CD4-positive, alpha-beta memory T cell (primary cell): ENCODE measurements at regions not wholly inside any gene's neighbourhood (a gene's known extent, or its start where the extent isn't known, plus 50 kb on each side); places are given as distances from the start of the nearest gene placed in this dataset.

Experiments
- CTCF ChIA-PET: fragments of 350-600 bp; sonication (Branson Sonifier 250); formaldehyde crosslinking; loops from one replicate; lab custom pipeline; 2021; ENCODE audit warnings: inconsistent platforms; ENCODE audit not compliant: partially characterized antibody; lab: Charles Lee
- POLR2A ChIA-PET: fragments of 350-600 bp; sonication (Branson Sonifier 250); formaldehyde crosslinking; loops from one replicate; lab custom pipeline; 2021; ENCODE audit not compliant: partially characterized antibody; lab: Charles Lee
- DNase-seq, 5 donors: peaks; one replicate each; pipeline versions ENCODE4 v3.0.0 to v3.0.0-alpha.2; 2020 to 2022; ENCODE audit warnings: mixed read lengths in 1 of 5
- H3K27ac ChIP-seq: one replicate; pipeline ENCODE4 v1.7.0; 2013; ENCODE audit warnings: low read depth, low read length
- H3K27me3 ChIP-seq: 2 replicates; pipeline ENCODE4 v1.7.0; 2013; ENCODE audit warnings: mild to moderate bottlenecking, low read length, moderate library complexity; ENCODE audit not compliant: insufficient read depth
- H3K36me3 ChIP-seq: 2 replicates; pipeline ENCODE4 v1.7.0; 2013; ENCODE audit warnings: mild to moderate bottlenecking, low read length, moderate library complexity; ENCODE audit not compliant: insufficient read depth
- H3K4me1 ChIP-seq: 2 replicates; pipeline ENCODE4 v1.7.0; 2013; ENCODE audit warnings: mild to moderate bottlenecking, low read length, moderate library complexity; ENCODE audit not compliant: insufficient read depth
- H3K4me3 ChIP-seq, 2 donors: one replicate each; pipeline ENCODE4 v1.7.0; 2013; ENCODE audit warnings: low read length in 2 of 2, mild to moderate bottlenecking in 1 of 2
- H3K9me3 ChIP-seq, 2 donors: one replicate each; pipeline ENCODE4 v1.7.0; 2013; ENCODE audit warnings: low read length in 2 of 2, control low read depth in 1 of 2; ENCODE audit not compliant: control insufficient read depth in 1 of 2
- H3K27ac Mint-ChIP-seq, 7 donors: one replicate each; pipeline ENCODE4 v1.8.0; 2020 to 2021; ENCODE audit warnings: mixed read lengths in 7 of 7, mild to moderate bottlenecking in 6 of 7, inconsistent platforms in 3 of 7, moderate library complexity in 3 of 7
- H3K27me3 Mint-ChIP-seq, 2 donors: one replicate each; pipeline ENCODE4 v1.8.0; 2020 to 2021; ENCODE audit warnings: mixed read lengths in 2 of 2
- H3K36me3 Mint-ChIP-seq, 2 donors: one replicate each; pipeline ENCODE4 v1.8.0; 2020 to 2021; ENCODE audit warnings: mixed read lengths in 2 of 2, inconsistent platforms in 1 of 2, mild to moderate bottlenecking in 1 of 2
- H3K4me1 Mint-ChIP-seq, 4 donors: one replicate each; pipeline ENCODE4 v1.8.0; 2020 to 2021; ENCODE audit warnings: mixed read lengths in 4 of 4, mild to moderate bottlenecking in 1 of 4
- H3K4me3 Mint-ChIP-seq, 8 donors: one replicate each; pipeline ENCODE4 v1.8.0; 2020 to 2021; ENCODE audit warnings: mixed read lengths in 8 of 8, mild to moderate bottlenecking in 7 of 8, moderate library complexity in 6 of 8, inconsistent platforms in 3 of 8
- H3K9me3 Mint-ChIP-seq, 8 donors: one replicate each; pipeline ENCODE4 v1.8.0; 2020 to 2021; ENCODE audit warnings: mixed read lengths in 8 of 8, mild to moderate bottlenecking in 5 of 8, inconsistent platforms in 3 of 8, moderate library complexity in 1 of 8
- intact Hi-C: fragments of 100-400 bp; cut with micrococcal nuclease; formaldehyde crosslinking; loops from one replicate; pipeline ENCODE4 v1.15.1; 2023

DNA sequence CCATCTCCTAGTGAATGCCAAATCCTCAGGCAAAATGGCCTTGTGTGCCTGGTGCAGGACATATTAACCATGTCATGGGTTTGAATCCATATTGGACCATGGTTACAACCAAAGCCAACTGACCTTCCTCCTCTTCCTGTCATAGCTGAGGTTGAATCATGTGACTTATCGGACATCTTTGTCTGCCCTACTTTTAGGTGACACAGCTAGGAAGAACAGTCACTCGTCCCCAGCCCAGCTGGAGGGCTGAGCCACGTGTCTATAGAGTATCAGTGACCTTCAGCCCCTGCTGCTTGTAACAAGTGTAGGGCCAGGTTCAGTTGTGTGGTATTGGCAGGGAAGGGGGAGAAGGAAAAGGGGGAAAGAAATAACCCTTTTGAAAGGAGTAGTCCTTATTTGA, 225.2 kb downstream of the KTN1 start:
- ChIA-PET CTCF (interaction anchor here (0.8 to 1.7 kb wide), 4 partner anchors 10 to 28 kb away, joined by 3 to 4 read pairs (median 4); no protein-coding TSS in a partner anchor), POLR2A (no interaction called here)
- Mint-ChIP-seq H3K27ac (peak overlapping the region; percentile 12 to 91 (median 83)), H3K4me1 (peaks cover 28 to 62% (median 52%) of the 10 kb centered on the region in 4 donors), H3K27me3 (no peaks in the 10 kb centered on the region), H3K4me3 (peak overlapping the region in 1 of 8 donors; percentile 11), H3K9me3 (peaks cover 0 to 7% (median 4%) of the 10 kb centered on the region in 8 donors), H3K36me3 (no peaks in the 10 kb centered on the region)
- Histone ChIP-seq H3K36me3 (no peaks in the 10 kb centered on the region), H3K4me1 (peaks cover 54% of the 10 kb centered on the region), H3K27ac (no peak overlapping the region), H3K4me3 (no peak overlapping the region), H3K9me3 (no peaks in the 10 kb centered on the region), H3K27me3 (no peaks in the 10 kb centered on the region)
- no peak for DNase-seq
- intact Hi-C loops = no loop called here

DNA sequence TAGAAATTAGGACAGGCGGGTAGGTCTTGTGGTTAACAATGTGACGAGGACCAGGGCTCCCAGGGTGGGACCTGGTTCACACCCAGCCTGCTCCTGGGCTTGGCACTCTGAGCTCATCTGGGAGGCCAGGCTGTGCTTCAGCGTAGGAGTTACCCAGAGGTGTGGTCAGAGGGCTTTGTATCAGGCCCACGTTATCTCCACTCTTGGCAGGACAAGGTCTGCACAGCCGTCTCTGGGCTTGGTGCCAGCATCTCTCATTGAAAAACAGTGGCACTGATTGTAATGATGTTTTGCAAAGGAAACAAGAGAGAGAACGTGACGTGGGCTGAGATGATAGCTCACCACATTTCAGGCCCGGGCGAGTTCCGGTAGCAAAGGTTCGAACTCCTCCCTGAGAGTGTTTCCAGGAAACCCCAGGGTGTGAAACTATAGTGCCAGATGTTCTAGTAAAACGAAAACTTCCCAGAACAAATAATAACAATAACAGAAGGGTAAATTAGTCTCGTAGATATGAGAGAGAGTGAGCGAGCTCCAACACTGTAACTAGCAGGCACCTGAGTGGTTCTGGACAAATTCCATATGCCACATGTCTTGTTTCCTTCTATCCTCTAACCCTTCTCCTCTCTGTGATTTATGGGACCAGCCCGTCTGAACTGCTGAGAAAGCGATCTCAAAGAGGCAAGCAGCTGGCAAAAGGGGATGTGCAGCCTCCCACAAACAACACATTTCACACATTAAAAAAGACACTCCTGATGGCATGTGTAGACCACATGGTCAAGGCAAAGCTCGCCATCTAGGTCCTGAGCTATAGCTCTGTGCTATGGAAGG, 227.3 kb downstream of the KTN1 start:
- peaks cover 2 to 9% (median 6%) of the 10 kb centered on the region in 8 donors for H3K9me3 Mint-ChIP-seq
- Histone ChIP-seq H3K27ac (peak overlapping the region; percentile 56), H3K4me1 (peaks cover 54% of the 10 kb centered on the region), H3K9me3 (no peaks in the 10 kb centered on the region), H3K4me3 (peak overlapping the region in 1 of 2 donors; percentile 14), H3K27me3 (no peaks in the 10 kb centered on the region), H3K36me3 (no peaks in the 10 kb centered on the region)
- H3K36me3 Mint-ChIP-seq = no peaks in the 10 kb centered on the region
- H3K4me3 Mint-ChIP-seq = peak overlapping the region in 7 of 8 donors; percentile 23 to 79 (median 65)
- intact Hi-C loops = no loop called here
- H3K27me3 Mint-ChIP-seq = peaks cover 0 to 3% of the 10 kb centered on the region in 2 donors
- peak overlapping the region; percentile 83 to 98 (median 95) for H3K27ac Mint-ChIP-seq
- ChIA-PET CTCF (interaction anchor here (0.8 to 1.2 kb wide), 2 partner anchors 75 to 683 kb away, joined by 3 read pairs; no protein-coding TSS in a partner anchor), POLR2A (interaction anchor here (0.9 to 1.2 kb wide), 3 partner anchors 9 to 773 kb away, joined by 3 to 5 read pairs (median 3); partner anchors contain the start of gene TMEM260)
- DNase-seq = peak; percentile 85 to 92 (median 88)
- H3K4me1 Mint-ChIP-seq = peaks cover 28 to 66% (median 53%) of the 10 kb centered on the region in 4 donors

DNA sequence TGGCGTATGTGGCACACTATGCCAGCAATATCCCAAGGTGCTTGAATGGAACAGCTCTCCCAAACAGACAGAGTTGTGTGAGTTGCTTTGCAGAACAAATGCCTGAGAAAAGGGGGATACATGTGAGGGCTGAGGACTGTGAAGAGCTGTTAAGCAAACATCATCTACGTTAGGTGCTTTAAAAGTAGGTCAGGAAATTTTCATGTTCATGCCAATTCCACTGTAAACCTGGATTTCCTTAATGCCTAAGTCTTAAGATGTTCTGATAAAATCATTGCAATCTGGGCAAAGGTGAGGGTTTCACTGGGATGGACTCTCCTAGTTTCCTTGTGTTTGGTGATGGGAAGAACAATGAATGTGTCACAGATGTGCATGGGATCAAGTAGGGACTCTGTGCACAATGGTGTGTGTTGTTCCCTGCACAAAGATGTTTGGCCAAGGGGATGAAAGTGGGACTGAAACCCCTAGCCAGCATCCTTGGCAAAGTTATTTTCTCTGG, 227.9 kb downstream of the KTN1 start:
- Mint-ChIP-seq H3K4me1 (peaks cover 27 to 64% (median 53%) of the 10 kb centered on the region in 4 donors), H3K4me3 (peak overlapping the region in 7 of 8 donors; percentile 23 to 79 (median 65)), H3K9me3 (peaks cover 2 to 9% (median 6%) of the 10 kb centered on the region in 8 donors), H3K27ac (peak overlapping the region; percentile 83 to 98 (median 95)), H3K36me3 (peaks cover 0 to 2% of the 10 kb centered on the region in 2 donors), H3K27me3 (peaks cover 0 to 3% of the 10 kb centered on the region in 2 donors)
- Histone ChIP-seq H3K9me3 (no peaks in the 10 kb centered on the region), H3K27me3 (no peaks in the 10 kb centered on the region), H3K4me3 (peak overlapping the region in 1 of 2 donors; percentile 14), H3K4me1 (peaks cover 54% of the 10 kb centered on the region), H3K36me3 (no peaks in the 10 kb centered on the region), H3K27ac (peak overlapping the region; percentile 56)
- POLR2A ChIA-PET = interaction anchor here (1.2 kb wide), 1 partner anchor 310 kb away, joined by 3 read pairs; no protein-coding TSS in a partner anchor
- intact Hi-C loops = no loop called here
- no peak for DNase-seq
- CTCF ChIA-PET = interaction anchor here (0.8 to 1.2 kb wide), 2 partner anchors 76 to 682 kb away, joined by 3 read pairs; no protein-coding TSS in a partner anchor

DNA sequence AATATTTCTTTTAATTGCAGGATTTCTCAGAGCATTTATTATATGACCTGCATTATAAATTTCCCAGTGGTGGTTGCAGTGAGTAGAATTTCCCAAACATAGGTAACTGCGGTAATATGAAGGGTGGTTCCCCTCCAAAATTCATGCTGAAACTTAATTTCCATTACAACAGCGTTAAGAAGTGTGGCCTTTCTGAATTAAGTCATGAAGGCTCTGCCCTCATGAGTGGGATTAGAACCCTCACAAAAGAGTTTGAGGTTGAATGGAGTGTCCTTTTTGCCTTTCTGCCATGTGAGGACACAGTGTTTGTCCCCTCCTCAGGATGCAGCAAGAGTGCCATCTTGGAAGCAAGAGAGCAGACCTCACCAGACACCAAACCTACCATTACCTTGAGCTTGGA, 233.6 kb downstream of the KTN1 start:
- ChIA-PET POLR2A (no interaction called here), CTCF (no interaction called here)
- Mint-ChIP-seq H3K9me3 (peaks cover 0 to 9% (median 4%) of the 10 kb centered on the region in 8 donors), H3K4me3 (no peak overlapping the region), H3K27ac (peak overlapping the region in 1 of 7 donors; percentile 18), H3K4me1 (peaks cover 0 to 10% (median 5%) of the 10 kb centered on the region in 4 donors), H3K27me3 (peaks cover 0 to 3% of the 10 kb centered on the region in 2 donors), H3K36me3 (peaks cover 0 to 2% of the 10 kb centered on the region in 2 donors)
- peak in 1 of 5 donors; percentile 2 for DNase-seq
- Histone ChIP-seq H3K4me1 (no peaks in the 10 kb centered on the region), H3K27me3 (no peaks in the 10 kb centered on the region), H3K4me3 (no peak overlapping the region), H3K9me3 (no peaks in the 10 kb centered on the region), H3K27ac (no peak overlapping the region), H3K36me3 (no peaks in the 10 kb centered on the region)
- intact Hi-C loops = no loop called here

DNA sequence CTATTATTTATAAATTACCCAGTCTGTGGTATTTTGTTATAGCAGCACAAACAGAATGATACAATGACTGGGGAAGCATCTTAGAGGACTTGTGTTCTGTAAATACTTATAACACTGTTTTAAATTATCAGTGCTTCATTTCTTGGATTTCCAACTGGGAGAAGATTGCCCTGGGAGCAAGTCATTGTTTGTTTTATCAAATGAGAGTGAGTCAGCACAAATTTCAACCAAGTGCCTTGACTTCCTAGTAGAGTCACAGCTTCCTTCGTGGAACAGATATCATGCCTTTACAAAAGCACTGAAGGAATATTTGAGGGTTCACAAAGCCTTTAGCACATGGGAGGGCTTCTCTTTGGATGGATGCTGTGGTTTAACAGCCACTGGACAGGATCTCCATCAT, 234.1 kb downstream of the KTN1 start:
- peaks cover 0 to 3% of the 10 kb centered on the region in 2 donors for H3K27me3 Mint-ChIP-seq
- Histone ChIP-seq H3K27ac (no peak overlapping the region), H3K36me3 (no peaks in the 10 kb centered on the region), H3K9me3 (no peaks in the 10 kb centered on the region), H3K27me3 (no peaks in the 10 kb centered on the region), H3K4me1 (no peaks in the 10 kb centered on the region), H3K4me3 (no peak overlapping the region)
- H3K4me1 Mint-ChIP-seq = peaks cover 0 to 10% (median 5%) of the 10 kb centered on the region in 4 donors
- H3K27ac Mint-ChIP-seq = no peak overlapping the region
- peaks cover 0 to 9% (median 4%) of the 10 kb centered on the region in 8 donors for H3K9me3 Mint-ChIP-seq
- no peak for DNase-seq
- intact Hi-C loops = no loop called here
- no peak overlapping the region for H3K4me3 Mint-ChIP-seq
- POLR2A ChIA-PET = no interaction called here
- CTCF ChIA-PET = interaction anchor here (1.2 to 1.6 kb wide), 2 partner anchors 9 to 47 kb away, joined by 3 to 4 read pairs; no protein-coding TSS in a partner anchor
- H3K36me3 Mint-ChIP-seq = peaks cover 0 to 2% of the 10 kb centered on the region in 2 donors

DNA sequence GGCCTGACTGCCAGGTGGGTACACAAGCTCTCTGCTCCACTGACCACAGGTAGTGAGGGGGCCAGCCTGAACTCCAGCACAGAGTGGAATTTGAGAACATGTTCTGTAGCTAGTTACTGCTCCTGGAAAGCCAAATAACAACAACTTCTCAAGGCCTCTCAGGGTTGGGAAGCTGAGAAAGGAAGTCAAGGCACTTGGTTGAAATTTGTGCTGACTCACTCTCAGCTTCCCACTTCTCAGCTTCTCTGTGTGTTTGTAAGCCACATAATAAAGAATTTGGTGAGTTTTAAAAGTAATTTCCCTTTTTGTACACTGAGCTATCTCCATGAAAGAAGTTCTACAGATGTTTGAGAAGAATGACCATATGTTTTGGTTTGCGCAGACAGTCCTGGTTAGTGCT, 234.9 kb downstream of the KTN1 start:
- Histone ChIP-seq H3K36me3 (no peaks in the 10 kb centered on the region), H3K4me1 (no peaks in the 10 kb centered on the region), H3K27ac (no peak overlapping the region), H3K9me3 (no peaks in the 10 kb centered on the region), H3K4me3 (no peak overlapping the region), H3K27me3 (no peaks in the 10 kb centered on the region)
- ChIA-PET CTCF (interaction anchor here (1.2 to 1.6 kb wide), 2 partner anchors 10 to 46 kb away, joined by 3 to 4 read pairs; no protein-coding TSS in a partner anchor), POLR2A (no interaction called here)
- peaks cover 0 to 9% (median 4%) of the 10 kb centered on the region in 8 donors for H3K9me3 Mint-ChIP-seq
- peaks cover 0 to 2% of the 10 kb centered on the region in 2 donors for H3K36me3 Mint-ChIP-seq
- peaks cover 0 to 8% (median 4%) of the 10 kb centered on the region in 4 donors for H3K4me1 Mint-ChIP-seq
- DNase-seq = no peak
- intact Hi-C loops = no loop called here
- no peak overlapping the region for H3K4me3 Mint-ChIP-seq
- H3K27me3 Mint-ChIP-seq = peaks cover 0 to 3% of the 10 kb centered on the region in 2 donors
- peak overlapping the region in 1 of 7 donors; percentile 76 for H3K27ac Mint-ChIP-seq
